Gastrocnemius medialis (tissue), 4 donors: ENCODE measurements at regions not wholly inside any gene's neighbourhood (a gene's known extent, or its start where the extent isn't known, plus 50 kb on each side); places are given as distances from the start of the nearest gene placed in this dataset.

Experiments used
- ATAC-seq, 2 donors: fragments of 150-250 bp; one replicate each; pipeline ENCODE4 v1.9.1; 2016
- DNase-seq, 2 donors: peaks; one replicate each; pipeline ENCODE4 v3.0.0-alpha.2; 2019
- H3K27ac ChIP-seq, 4 donors: fragments of 200-600 bp; sonication (generic); 1 replicate in 1 of 4; 2 replicates in 3 of 4; pipeline ENCODE4 v1.5.1; 2016 to 2018; ENCODE audit warnings: mild to moderate bottlenecking in 2 of 4, moderate library complexity in 1 of 4
- H3K27me3 ChIP-seq, 3 donors: fragments of 200-600 bp; sonication (generic) in 2 of 3; 1 replicate in 1 of 3; 2 replicates in 2 of 3; pipeline versions ENCODE4 v1.5.1 to v1.6.0; 2016 to 2019; ENCODE audit warnings: mild to moderate bottlenecking in 1 of 3, moderate library complexity in 1 of 3
- H3K36me3 ChIP-seq, 2 donors: fragments of 200-600 bp; sonication (generic) in 1 of 2; one replicate each; pipeline ENCODE4 v1.5.1; 2017 to 2018
- H3K4me1 ChIP-seq, 2 donors: fragments of 200-600 bp; sonication (generic) in 1 of 2; one replicate each; pipeline ENCODE4 v1.5.1; 2016 to 2017; ENCODE audit warnings: mild to moderate bottlenecking in 2 of 2
- H3K4me3 ChIP-seq, 4 donors: fragments of 200-600 bp; sonication (generic) in 3 of 4; 1 replicate in 1 of 4; 2 replicates in 3 of 4; pipeline ENCODE4 v1.5.1; 2016 to 2019; ENCODE audit warnings: mild to moderate bottlenecking in 2 of 4
- H3K9me3 ChIP-seq, 3 donors: fragments of 200-600 bp; sonication (generic) in 2 of 3; 1 replicate in 1 of 3; 2 replicates in 2 of 3; pipeline ENCODE4 v1.5.1; 2016 to 2019
- POLR2A ChIP-seq, 2 donors: fragments of 450-650 bp; IDR thresholded peaks; one replicate each; pipeline ENCODE4 v1.6.1; 2017; ENCODE audit warnings: antibody characterized with exemption in 2 of 2, mild to moderate bottlenecking in 2 of 2, moderate library complexity in 2 of 2
- in situ Hi-C, 4 donors: fragments of 200-750 bp; cut with MboI; loops; one replicate each; pipeline versions ENCODE4 v1.15.0 to v1.8.0; 2017; ENCODE audit warnings: low sequenced_read_pairs in 4 of 4
- intact Hi-C: fragments of 100-400 bp; cut with DNase I; formaldehyde crosslinking; loops from one replicate; pipeline ENCODE4 v1.15.1; 2023; ENCODE audit warnings: low total_unique reads
- TF ChIP-seq, protein P1 (sequence below), 5 experiments: fragments of 450-650 bp in 3 of 5; fragments of 200-600 bp in 2 of 5; sonication (generic) in 2 of 5; IDR thresholded peaks in 4 of 5; conservative IDR thresholded peaks in 1 of 5; 1 replicate in 4 of 5; 2 replicates in 1 of 5; pipeline ENCODE4 v1.5.1; 2016 to 2019; ENCODE audit warnings: antibody characterized with exemption in 5 of 5, mild to moderate bottlenecking in 3 of 5, moderate library complexity in 3 of 5

DNA sequence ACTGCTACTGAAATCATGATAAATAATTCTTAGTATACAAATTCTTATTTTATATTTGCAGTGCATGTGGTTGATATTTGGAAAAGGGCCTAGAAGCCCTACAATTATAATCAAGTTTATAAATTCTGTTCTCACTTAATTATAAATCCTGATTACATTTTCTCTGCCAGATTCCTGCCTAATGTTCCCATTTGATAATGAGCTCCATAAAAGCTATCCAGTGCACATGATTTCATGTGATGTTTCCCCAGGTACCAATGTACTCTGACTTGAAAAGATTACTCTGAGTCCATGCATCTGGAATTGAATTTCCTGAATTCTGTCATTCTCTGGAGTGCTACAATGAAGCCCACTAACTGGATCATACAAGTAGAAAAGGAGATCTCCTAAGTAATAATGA lies 292.2 kb downstream of the FRK start:
- no peaks in the 10 kb centered on the region for H3K9me3 ChIP-seq
- intact Hi-C loops (no loop called here), in situ Hi-C loops (no loop called here)
- H3K27ac ChIP-seq = no peak overlapping the region
- ATAC-seq = no peak
- H3K36me3 ChIP-seq = no peaks in the 10 kb centered on the region
- no peak for DNase-seq
- no peaks in the 10 kb centered on the region for H3K4me1 ChIP-seq
- no peaks in the 10 kb centered on the region for H3K27me3 ChIP-seq
- no peak overlapping the region for H3K4me3 ChIP-seq
- no peak for TF ChIP-seq POLR2A (IDR thresholded peaks at IDR 0.05)
- TF ChIP-seq, protein P1, sequence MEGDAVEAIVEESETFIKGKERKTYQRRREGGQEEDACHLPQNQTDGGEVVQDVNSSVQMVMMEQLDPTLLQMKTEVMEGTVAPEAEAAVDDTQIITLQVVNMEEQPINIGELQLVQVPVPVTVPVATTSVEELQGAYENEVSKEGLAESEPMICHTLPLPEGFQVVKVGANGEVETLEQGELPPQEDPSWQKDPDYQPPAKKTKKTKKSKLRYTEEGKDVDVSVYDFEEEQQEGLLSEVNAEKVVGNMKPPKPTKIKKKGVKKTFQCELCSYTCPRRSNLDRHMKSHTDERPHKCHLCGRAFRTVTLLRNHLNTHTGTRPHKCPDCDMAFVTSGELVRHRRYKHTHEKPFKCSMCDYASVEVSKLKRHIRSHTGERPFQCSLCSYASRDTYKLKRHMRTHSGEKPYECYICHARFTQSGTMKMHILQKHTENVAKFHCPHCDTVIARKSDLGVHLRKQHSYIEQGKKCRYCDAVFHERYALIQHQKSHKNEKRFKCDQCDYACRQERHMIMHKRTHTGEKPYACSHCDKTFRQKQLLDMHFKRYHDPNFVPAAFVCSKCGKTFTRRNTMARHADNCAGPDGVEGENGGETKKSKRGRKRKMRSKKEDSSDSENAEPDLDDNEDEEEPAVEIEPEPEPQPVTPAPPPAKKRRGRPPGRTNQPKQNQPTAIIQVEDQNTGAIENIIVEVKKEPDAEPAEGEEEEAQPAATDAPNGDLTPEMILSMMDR (IDR thresholded peaks at IDR 0.05 in 4 of 5, conservative IDR thresholded peaks at IDR 0.05 in 1 of 5) = no peak

DNA sequence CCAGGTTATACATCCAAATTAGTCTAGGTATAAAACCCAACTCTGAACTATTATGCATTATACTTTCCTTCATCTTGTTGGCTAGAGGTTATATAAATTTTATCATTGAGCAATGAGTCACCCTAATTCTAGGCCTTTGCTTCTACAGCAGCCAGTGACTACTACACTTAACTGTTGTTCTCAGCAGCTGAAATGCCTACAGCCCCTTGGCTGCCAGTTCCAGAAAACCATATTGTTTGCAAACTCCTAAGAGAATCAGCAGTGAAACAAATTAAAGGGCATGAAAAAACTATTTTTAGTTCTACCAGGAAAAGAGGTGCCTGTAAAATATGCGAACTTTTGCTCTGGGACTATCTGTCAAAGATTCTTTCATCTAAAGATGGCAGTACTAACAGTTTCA lies 292.8 kb downstream of the FRK start:
- Histone ChIP-seq H3K36me3 (no peaks in the 10 kb centered on the region), H3K4me1 (no peaks in the 10 kb centered on the region), H3K27ac (no peak overlapping the region), H3K4me3 (no peak overlapping the region), H3K27me3 (no peaks in the 10 kb centered on the region), H3K9me3 (no peaks in the 10 kb centered on the region)
- DNase-seq (no peak), ATAC-seq (no peak)
- in situ Hi-C loops = no loop called here
- intact Hi-C loops = no loop called here
- TF ChIP-seq, protein P1 (IDR thresholded peaks at IDR 0.05 in 4 of 5, conservative IDR thresholded peaks at IDR 0.05 in 1 of 5) = no peak
- no peak for TF ChIP-seq POLR2A (IDR thresholded peaks at IDR 0.05)

DNA sequence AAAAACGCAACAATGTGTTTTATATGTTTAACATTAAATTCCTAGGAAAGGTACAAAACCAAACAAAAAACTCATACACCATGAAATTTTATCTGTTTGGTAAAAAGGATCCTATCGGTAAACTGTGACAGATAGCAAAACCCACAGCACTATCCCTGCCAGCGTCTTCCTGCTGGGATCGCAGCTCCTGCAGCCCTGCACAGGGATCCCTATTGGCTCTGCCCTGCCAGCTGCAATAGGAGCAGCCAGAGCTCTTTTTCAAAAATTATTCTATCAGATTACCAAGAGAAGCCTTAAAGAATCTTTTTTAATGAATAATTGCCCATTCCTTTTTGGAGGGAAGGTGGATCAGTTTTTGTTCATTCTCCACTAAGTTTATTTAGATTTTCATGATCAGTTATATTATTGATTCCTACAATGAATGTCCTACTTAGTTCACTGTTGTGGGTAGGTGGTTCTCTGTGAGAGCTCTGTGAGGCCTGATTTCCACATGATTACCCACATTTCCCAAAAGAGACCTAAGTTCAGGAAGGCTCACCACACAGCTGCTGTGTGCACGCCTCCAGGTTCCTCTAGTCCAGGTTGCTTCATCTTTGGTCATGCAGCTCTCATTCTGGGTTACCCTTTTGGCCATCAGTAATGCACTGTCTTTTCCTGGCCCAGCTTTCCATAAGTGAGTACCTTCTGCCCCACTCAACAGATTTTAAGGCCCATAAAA lies 293.8 kb downstream of the FRK start:
- H3K9me3 ChIP-seq = no peaks in the 10 kb centered on the region
- intact Hi-C loops = no loop called here
- TF ChIP-seq, protein P1 (IDR thresholded peaks at IDR 0.05 in 4 of 5, conservative IDR thresholded peaks at IDR 0.05 in 1 of 5) = no peak
- TF ChIP-seq POLR2A (IDR thresholded peaks at IDR 0.05) = no peak
- H3K27me3 ChIP-seq = no peaks in the 10 kb centered on the region
- no peak overlapping the region for H3K27ac ChIP-seq
- no peak for ATAC-seq
- no peak overlapping the region for H3K4me3 ChIP-seq
- in situ Hi-C loops = no loop called here
- no peak for DNase-seq
- no peaks in the 10 kb centered on the region for H3K36me3 ChIP-seq
- H3K4me1 ChIP-seq = no peaks in the 10 kb centered on the region

DNA sequence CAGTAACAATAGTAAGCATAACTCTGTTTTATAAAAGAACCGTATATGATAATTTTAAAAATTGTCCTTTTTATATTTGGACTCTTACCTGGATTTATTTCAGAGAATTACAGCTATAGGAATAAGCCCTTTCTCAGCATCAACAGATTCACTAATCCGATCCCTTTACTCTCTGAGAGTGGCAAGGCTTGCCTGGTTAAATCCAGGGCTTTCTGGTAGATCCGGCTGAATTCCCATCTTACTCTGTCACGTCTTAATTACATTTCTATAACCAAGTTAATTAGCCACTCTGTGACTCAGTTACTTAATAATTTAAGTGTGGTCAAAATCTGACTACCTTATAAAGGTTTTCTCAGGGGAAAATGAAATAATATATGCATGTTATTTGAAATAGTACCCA lies 294.7 kb downstream of the FRK start:
- in situ Hi-C loops = no loop called here

More for the DNA sequence above, 294.7 kb downstream of the FRK start:
- ATAC-seq (no peak), DNase-seq (no peak)
- Histone ChIP-seq H3K36me3 (no peaks in the 10 kb centered on the region), H3K4me1 (no peaks in the 10 kb centered on the region), H3K9me3 (no peaks in the 10 kb centered on the region), H3K27ac (no peak overlapping the region), H3K4me3 (no peak overlapping the region), H3K27me3 (no peaks in the 10 kb centered on the region)
- intact Hi-C loops = no loop called here
- no peak for TF ChIP-seq POLR2A (IDR thresholded peaks at IDR 0.05)
- TF ChIP-seq, protein P1 (IDR thresholded peaks at IDR 0.05 in 4 of 5, conservative IDR thresholded peaks at IDR 0.05 in 1 of 5) = no peak
